MCF 10A (cell line): ENCODE measurements at regions not wholly inside any gene's neighbourhood (a gene's known extent, or its start where the extent isn't known, plus 50 kb on each side); places are given as distances from the start of the nearest gene placed in this dataset.

Experiments used
- BruUV-seq: library from RNA; stranded (reverse); fragments of 400-500 nt; replicated peaks from 2 replicates; lab custom pipeline; 2021; lab: Mats Ljungman, UMichigan
- CTCF ChIA-PET: fragments of 300-600 bp; sonication (Branson Sonifier 250); formaldehyde crosslinking; extraction: SDS; loops from one replicate; lab custom pipeline; 2021; ENCODE audit warnings: antibody characterized with exemption, inconsistent platforms; lab: Yijun Ruan, JAX
- POLR2A ChIA-PET: fragments of 300-600, 350-650 bp; sonication (Branson Sonifier 250); formaldehyde crosslinking; extraction: SDS; loops from one replicate; lab custom pipeline; 2020; ENCODE audit warnings: antibody characterized with exemption, inconsistent platforms; lab: Yijun Ruan, JAX
- DNase-seq: peaks from one replicate; pipeline ENCODE4 v3.0.0-alpha.2; 2018; ENCODE audit not compliant: unreplicated experiment
- H3K27ac Mint-ChIP-seq: one replicate; pipeline ENCODE4 v1.8.0; 2022; ENCODE audit warnings: mild to moderate bottlenecking, low read depth, mixed read lengths; ENCODE audit not compliant: unreplicated experiment
- H3K27me3 Mint-ChIP-seq: one replicate; pipeline ENCODE4 v1.8.0; 2022; ENCODE audit warnings: mixed read lengths; ENCODE audit not compliant: insufficient read depth, unreplicated experiment
- H3K36me3 Mint-ChIP-seq: one replicate; pipeline ENCODE4 v1.8.0; 2022; ENCODE audit warnings: mild to moderate bottlenecking, moderate library complexity, mixed read lengths; ENCODE audit not compliant: insufficient read depth, unreplicated experiment
- H3K4me1 Mint-ChIP-seq: one replicate; pipeline ENCODE4 v1.8.0; 2022; ENCODE audit warnings: mixed read lengths; ENCODE audit not compliant: insufficient read depth, unreplicated experiment
- H3K4me3 Mint-ChIP-seq: one replicate; pipeline ENCODE4 v1.8.0; 2022; ENCODE audit warnings: mild to moderate bottlenecking, moderate library complexity, mixed read lengths; ENCODE audit not compliant: unreplicated experiment
- H3K9me3 Mint-ChIP-seq: one replicate; pipeline ENCODE4 v1.8.0; 2022; ENCODE audit warnings: mixed read lengths; ENCODE audit not compliant: unreplicated experiment
- intact Hi-C: fragments of 100-400 bp; cut with micrococcal nuclease; formaldehyde crosslinking; loops from 2 replicates; pipeline ENCODE4 v1.14.1; 2022
- TF ChIP-seq, protein P1 (sequence below): fragments of 200-600 bp; IDR thresholded peaks from one replicate; pipeline ENCODE4 v1.8.0; 2022; ENCODE audit warnings: antibody characterized with exemption, mild to moderate bottlenecking; ENCODE audit not compliant: unreplicated experiment

GRCh38 chr3:87968668-87969067 is 90.1 kb downstream of the CGGBP1 start:
- ChIA-PET POLR2A (no interaction called here), CTCF (interaction anchor here (1.0 kb wide), 1 partner anchor 618 kb away, joined by 3 read pairs; no protein-coding TSS in a partner anchor)
- Mint-ChIP-seq H3K9me3 (peaks cover 8% of the 10 kb centered on the region), H3K27me3 (no peaks in the 10 kb centered on the region), H3K4me3 (no peak overlapping the region), H3K4me1 (no peaks in the 10 kb centered on the region), H3K36me3 (no peaks in the 10 kb centered on the region), H3K27ac (no peak overlapping the region)
- TF ChIP-seq, protein P1, sequence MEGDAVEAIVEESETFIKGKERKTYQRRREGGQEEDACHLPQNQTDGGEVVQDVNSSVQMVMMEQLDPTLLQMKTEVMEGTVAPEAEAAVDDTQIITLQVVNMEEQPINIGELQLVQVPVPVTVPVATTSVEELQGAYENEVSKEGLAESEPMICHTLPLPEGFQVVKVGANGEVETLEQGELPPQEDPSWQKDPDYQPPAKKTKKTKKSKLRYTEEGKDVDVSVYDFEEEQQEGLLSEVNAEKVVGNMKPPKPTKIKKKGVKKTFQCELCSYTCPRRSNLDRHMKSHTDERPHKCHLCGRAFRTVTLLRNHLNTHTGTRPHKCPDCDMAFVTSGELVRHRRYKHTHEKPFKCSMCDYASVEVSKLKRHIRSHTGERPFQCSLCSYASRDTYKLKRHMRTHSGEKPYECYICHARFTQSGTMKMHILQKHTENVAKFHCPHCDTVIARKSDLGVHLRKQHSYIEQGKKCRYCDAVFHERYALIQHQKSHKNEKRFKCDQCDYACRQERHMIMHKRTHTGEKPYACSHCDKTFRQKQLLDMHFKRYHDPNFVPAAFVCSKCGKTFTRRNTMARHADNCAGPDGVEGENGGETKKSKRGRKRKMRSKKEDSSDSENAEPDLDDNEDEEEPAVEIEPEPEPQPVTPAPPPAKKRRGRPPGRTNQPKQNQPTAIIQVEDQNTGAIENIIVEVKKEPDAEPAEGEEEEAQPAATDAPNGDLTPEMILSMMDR = no peak
- intact Hi-C loops = no loop called here
- BruUV-seq = no TSS peak
- no peak for DNase-seq

- H3K4me3 Mint-ChIP-seq = no peak overlapping the region
- BruUV-seq = no TSS peak
These were observed 100.5 kb downstream of the CGGBP1 start for GRCh38 chr3:87958289-87958688.

GRCh38 chr3:87957575-87957974 is 101.2 kb downstream of the CGGBP1 start:
- no TSS peak for BruUV-seq
- TF ChIP-seq, protein P1 = no peak
- CTCF ChIA-PET = no interaction called here
- Mint-ChIP-seq H3K27me3 (no peaks in the 10 kb centered on the region), H3K4me3 (no peak overlapping the region), H3K27ac (no peak overlapping the region), H3K36me3 (no peaks in the 10 kb centered on the region), H3K4me1 (no peaks in the 10 kb centered on the region), H3K9me3 (no peaks in the 10 kb centered on the region)
- intact Hi-C loops = loop anchor here (10.0 kb wide), 1 partner anchor 373 kb away; no protein-coding TSS in a partner anchor
- DNase-seq = no peak
- POLR2A ChIA-PET = no interaction called here

More at GRCh38 chr3:87958289-87958688, 100.5 kb downstream of the CGGBP1 start:
- Mint-ChIP-seq H3K36me3 (no peaks in the 10 kb centered on the region), H3K4me1 (no peaks in the 10 kb centered on the region), H3K27me3 (no peaks in the 10 kb centered on the region), H3K27ac (no peak overlapping the region), H3K9me3 (no peaks in the 10 kb centered on the region)
- TF ChIP-seq, protein P1 = no peak
- ChIA-PET CTCF (no interaction called here), POLR2A (no interaction called here)
- intact Hi-C loops = loop anchor here (10.0 kb wide), 1 partner anchor 373 kb away; no protein-coding TSS in a partner anchor
- DNase-seq = no peak

DNA sequence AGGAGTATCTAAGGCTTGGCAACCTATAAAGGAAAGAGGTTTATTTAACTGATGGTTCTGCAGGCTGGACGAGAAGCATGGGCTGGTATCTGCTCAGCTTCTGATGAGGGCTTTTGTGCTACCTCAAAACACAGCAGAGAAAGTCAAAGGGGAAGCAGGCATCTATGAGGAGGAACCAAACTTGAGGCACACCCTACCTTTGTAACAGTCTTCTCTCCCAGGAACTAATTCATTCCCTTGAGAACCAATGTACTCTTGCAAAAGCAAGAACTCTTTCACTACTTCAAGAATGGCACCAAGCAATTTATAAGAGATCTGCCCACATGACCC is 109.0 kb downstream of the CGGBP1 start:
- CTCF ChIA-PET = interaction anchor here (0.6 kb wide), 1 partner anchor 660 kb away, joined by 3 read pairs; no protein-coding TSS in a partner anchor
- intact Hi-C loops = loop anchor here (10.0 kb wide), 1 partner anchor 365 kb away; no protein-coding TSS in a partner anchor
- Mint-ChIP-seq H3K4me1 (no peaks in the 10 kb centered on the region), H3K9me3 (no peaks in the 10 kb centered on the region), H3K36me3 (no peaks in the 10 kb centered on the region), H3K4me3 (no peak overlapping the region), H3K27me3 (no peaks in the 10 kb centered on the region), H3K27ac (no peak overlapping the region)
- POLR2A ChIA-PET = no interaction called here
- TF ChIP-seq, protein P1 = no peak
- DNase-seq = no peak
- no TSS peak for BruUV-seq
